ENCODE measurements at regions not wholly inside any gene's neighbourhood (a gene's known extent, or its start where the extent isn't known, plus 50 kb on each side); places are given as distances from the start of the nearest gene placed in this dataset.

DNA sequence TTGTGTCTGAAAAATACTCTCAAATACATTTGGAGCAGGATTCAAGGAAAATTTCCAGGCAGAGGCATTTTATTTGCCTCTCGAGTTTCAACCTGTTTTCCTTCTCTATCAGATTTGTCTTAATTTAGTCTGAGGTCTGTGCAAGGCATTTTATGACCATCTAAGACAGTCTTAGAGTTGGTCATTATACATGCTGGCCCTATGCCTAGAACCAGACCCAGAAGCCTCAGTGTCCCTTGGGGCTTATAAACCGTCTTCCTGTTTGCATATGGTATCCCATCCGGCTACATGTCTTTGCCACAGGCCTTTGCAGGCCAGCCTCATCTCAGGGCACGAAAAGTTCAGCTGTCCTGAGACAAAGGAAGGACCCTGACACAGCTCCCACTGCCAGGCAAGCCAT, 346.1 kb downstream of the SIPA1L2 start:
- TF ChIP-seq YY1 (IDR thresholded peaks at IDR 0.05; ENCODE audit: low read depth), result no peak
- no peak for TF ChIP-seq TEAD4 (IDR thresholded peaks at IDR 0.05)
- TF ChIP-seq ZBTB7A (IDR thresholded peaks at IDR 0.05; ENCODE audit: low read depth), result no peak
- TF ChIP-seq CEBPB (IDR thresholded peaks at IDR 0.05), result no peak
- TF ChIP-seq RAD21 (IDR thresholded peaks at IDR 0.05; ENCODE audit: low read depth), result no peak
- no peak for TF ChIP-seq USF1 (IDR thresholded peaks at IDR 0.05)
- TF ChIP-seq, protein P1, sequence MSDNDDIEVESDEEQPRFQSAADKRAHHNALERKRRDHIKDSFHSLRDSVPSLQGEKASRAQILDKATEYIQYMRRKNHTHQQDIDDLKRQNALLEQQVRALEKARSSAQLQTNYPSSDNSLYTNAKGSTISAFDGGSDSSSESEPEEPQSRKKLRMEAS (IDR thresholded peaks at IDR 0.05), result no peak
- TF ChIP-seq CREB1 (IDR thresholded peaks at IDR 0.05; ENCODE audit: low read depth), result no peak
- no peak for TF ChIP-seq TCF12 (IDR thresholded peaks at IDR 0.05; ENCODE audit: low read depth)
- no peak for TF ChIP-seq REST (IDR thresholded peaks at IDR 0.05; ENCODE audit: low read depth)
- no peak for TF ChIP-seq NFIC (IDR thresholded peaks at IDR 0.05)
- TF ChIP-seq TAF1 (IDR thresholded peaks at IDR 0.05; ENCODE audit: low read depth), result no peak
- TF ChIP-seq EP300 (IDR thresholded peaks at IDR 0.05; ENCODE audit: borderline replicate concordance), result no peak
- no peak for TF ChIP-seq EGR1 (IDR thresholded peaks at IDR 0.05)

GRCh38 chr1:232282498-232282897, 347.4 kb downstream of the SIPA1L2 start:
- TF ChIP-seq YY1 (IDR thresholded peaks at IDR 0.05; ENCODE audit: low read depth) (no peak), TEAD4 (IDR thresholded peaks at IDR 0.05) (no peak), NFIC (IDR thresholded peaks at IDR 0.05) (no peak), FOXM1 (IDR thresholded peaks at IDR 0.05; ENCODE audit: borderline replicate concordance, low read depth) (no peak), USF1 (IDR thresholded peaks at IDR 0.05) (no peak), TAF1 (IDR thresholded peaks at IDR 0.05; ENCODE audit: low read depth) (no peak), ZBTB7A (IDR thresholded peaks at IDR 0.05; ENCODE audit: low read depth) (no peak), REST (IDR thresholded peaks at IDR 0.05; ENCODE audit: low read depth) (no peak), CREB1 (IDR thresholded peaks at IDR 0.05; ENCODE audit: low read depth) (no peak), CEBPB (IDR thresholded peaks at IDR 0.05) (no peak), EGR1 (IDR thresholded peaks at IDR 0.05) (no peak), TCF12 (IDR thresholded peaks at IDR 0.05; ENCODE audit: low read depth) (no peak)

DNA sequence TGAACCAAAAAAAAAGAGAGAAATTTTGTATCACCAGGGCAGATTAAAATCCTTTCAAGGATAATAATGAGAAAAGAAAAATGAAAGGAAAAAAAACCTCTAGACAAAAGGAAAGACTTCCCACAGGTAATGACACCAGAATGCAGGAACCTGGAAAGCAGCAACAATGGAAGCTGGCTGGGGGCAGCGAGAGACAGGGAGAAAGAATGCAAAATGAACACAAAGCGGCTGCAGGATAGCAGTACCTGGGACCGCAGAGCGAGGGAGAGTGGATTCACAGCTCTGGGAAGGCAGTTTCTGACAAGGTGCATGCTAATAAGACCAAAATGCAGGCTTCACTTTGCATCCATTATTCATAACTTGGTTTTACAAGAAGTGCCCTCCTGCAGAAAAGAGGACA, 349.0 kb downstream of the SIPA1L2 start:
- no peak for TF ChIP-seq TAF1 (IDR thresholded peaks at IDR 0.05; ENCODE audit: low read depth)
- no peak for TF ChIP-seq RAD21 (IDR thresholded peaks at IDR 0.05; ENCODE audit: low read depth)
- TF ChIP-seq CREB1 (IDR thresholded peaks at IDR 0.05; ENCODE audit: low read depth), result no peak
- TF ChIP-seq YY1 (IDR thresholded peaks at IDR 0.05; ENCODE audit: low read depth), result no peak
- TF ChIP-seq ZBTB7A (IDR thresholded peaks at IDR 0.05; ENCODE audit: low read depth), result no peak
- TF ChIP-seq CEBPB (IDR thresholded peaks at IDR 0.05), result no peak
- TF ChIP-seq, protein P1 (IDR thresholded peaks at IDR 0.05), result no peak
- TF ChIP-seq NFIC (IDR thresholded peaks at IDR 0.05), result no peak
- TF ChIP-seq EGR1 (IDR thresholded peaks at IDR 0.05), result no peak

- no peak for TF ChIP-seq USF1 (IDR thresholded peaks at IDR 0.05)
- no peak for TF ChIP-seq TAF1 (IDR thresholded peaks at IDR 0.05; ENCODE audit: low read depth)
- TF ChIP-seq TCF12 (IDR thresholded peaks at IDR 0.05; ENCODE audit: low read depth), result no peak
- no peak for TF ChIP-seq EP300 (IDR thresholded peaks at IDR 0.05; ENCODE audit: borderline replicate concordance)
Observed at GRCh38 chr1:232279909-232280400, 350.0 kb downstream of the SIPA1L2 start.

DNA sequence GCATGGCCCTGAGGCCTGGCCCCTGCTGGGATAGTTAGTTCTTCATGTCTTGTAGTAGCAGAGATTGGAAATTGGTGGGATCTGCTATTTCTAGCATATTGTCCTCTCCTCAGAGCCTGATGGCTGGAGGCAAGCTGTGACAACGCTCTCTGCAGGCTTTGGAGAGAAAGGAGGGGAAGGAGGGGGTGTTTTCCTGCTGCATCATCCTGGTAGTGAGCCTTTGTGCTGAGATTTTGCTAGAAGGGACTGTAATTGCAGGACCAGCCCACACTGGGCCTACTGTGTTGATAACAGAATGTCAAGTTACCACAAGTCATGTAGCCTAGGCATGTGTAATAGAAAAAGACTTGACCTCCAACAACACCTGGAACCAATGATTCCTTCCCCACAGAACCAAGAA, 351.0 kb downstream of the SIPA1L2 start:
- TF ChIP-seq, protein P1 (IDR thresholded peaks at IDR 0.05), result no peak
- TF ChIP-seq TEAD4 (IDR thresholded peaks at IDR 0.05) (no peak), NFIC (IDR thresholded peaks at IDR 0.05) (no peak), TAF1 (IDR thresholded peaks at IDR 0.05; ENCODE audit: low read depth) (no peak), EGR1 (IDR thresholded peaks at IDR 0.05) (no peak), REST (IDR thresholded peaks at IDR 0.05; ENCODE audit: low read depth) (no peak), FOXM1 (IDR thresholded peaks at IDR 0.05; ENCODE audit: borderline replicate concordance, low read depth) (no peak), CREB1 (IDR thresholded peaks at IDR 0.05; ENCODE audit: low read depth) (no peak), RAD21 (IDR thresholded peaks at IDR 0.05; ENCODE audit: low read depth) (no peak), YY1 (IDR thresholded peaks at IDR 0.05; ENCODE audit: low read depth) (no peak), CEBPB (IDR thresholded peaks at IDR 0.05) (no peak), TCF12 (IDR thresholded peaks at IDR 0.05; ENCODE audit: low read depth) (no peak), EP300 (IDR thresholded peaks at IDR 0.05; ENCODE audit: borderline replicate concordance) (no peak), USF1 (IDR thresholded peaks at IDR 0.05) (no peak)
